Coronary artery (tissue), 2 donors: ENCODE measurements at regions not wholly inside any gene's neighbourhood (a gene's known extent, or its start where the extent isn't known, plus 50 kb on each side); places are given as distances from the start of the nearest gene placed in this dataset.

Experiments used
- DNase-seq: peaks from one replicate; pipeline ENCODE4 v3.0.0-alpha.2; 2017; ENCODE audit warnings: low spot score
- H3K27ac ChIP-seq, 2 donors: fragments of 200-600 bp; sonication (generic); one replicate each; pipeline ENCODE4 v1.5.1; 2016 to 2019
- H3K4me3 ChIP-seq: fragments of 200-600 bp; sonication (generic); 2 replicates; pipeline ENCODE4 v1.5.1; 2016; ENCODE audit warnings: mild to moderate bottlenecking, moderate library complexity
- TF ChIP-seq, protein P1 (sequence below): fragments of 200-600 bp; sonication (generic); IDR thresholded peaks from one replicate; pipeline ENCODE4 v1.5.1; 2019; ENCODE audit warnings: antibody characterized with exemption

DNA sequence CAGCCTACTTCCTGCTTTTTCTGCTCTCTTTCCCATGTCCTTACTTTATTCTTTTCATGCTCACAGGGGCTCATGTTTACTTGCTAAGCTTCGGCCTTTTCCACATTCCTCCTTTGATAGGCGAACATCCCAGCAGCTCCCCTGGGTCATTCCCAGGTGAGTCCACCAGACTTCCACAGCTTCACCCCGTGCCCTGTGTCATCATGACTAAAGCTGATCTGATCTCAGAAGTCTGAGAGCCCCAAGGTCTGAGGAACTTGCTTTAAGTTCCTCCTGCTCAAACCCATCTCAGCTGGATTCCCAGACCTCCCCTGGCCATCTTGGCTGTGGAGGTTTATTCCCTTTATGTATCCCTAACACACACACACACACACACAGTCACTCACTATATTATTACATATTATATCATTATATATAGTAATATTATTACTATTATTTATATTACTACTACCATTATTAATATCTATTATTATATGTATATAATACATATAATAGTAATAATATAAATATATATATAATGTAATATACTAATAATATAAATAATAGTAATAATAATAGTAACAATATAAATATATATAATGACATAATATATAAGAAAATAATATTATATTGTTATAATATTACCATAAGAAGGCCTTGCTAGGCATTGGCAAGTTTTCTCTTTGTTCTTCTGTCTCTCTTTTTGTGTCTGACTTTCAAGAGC, 295.9 kb downstream of the PTEN start:
- DNase-seq, result no peak
- TF ChIP-seq, protein P1, sequence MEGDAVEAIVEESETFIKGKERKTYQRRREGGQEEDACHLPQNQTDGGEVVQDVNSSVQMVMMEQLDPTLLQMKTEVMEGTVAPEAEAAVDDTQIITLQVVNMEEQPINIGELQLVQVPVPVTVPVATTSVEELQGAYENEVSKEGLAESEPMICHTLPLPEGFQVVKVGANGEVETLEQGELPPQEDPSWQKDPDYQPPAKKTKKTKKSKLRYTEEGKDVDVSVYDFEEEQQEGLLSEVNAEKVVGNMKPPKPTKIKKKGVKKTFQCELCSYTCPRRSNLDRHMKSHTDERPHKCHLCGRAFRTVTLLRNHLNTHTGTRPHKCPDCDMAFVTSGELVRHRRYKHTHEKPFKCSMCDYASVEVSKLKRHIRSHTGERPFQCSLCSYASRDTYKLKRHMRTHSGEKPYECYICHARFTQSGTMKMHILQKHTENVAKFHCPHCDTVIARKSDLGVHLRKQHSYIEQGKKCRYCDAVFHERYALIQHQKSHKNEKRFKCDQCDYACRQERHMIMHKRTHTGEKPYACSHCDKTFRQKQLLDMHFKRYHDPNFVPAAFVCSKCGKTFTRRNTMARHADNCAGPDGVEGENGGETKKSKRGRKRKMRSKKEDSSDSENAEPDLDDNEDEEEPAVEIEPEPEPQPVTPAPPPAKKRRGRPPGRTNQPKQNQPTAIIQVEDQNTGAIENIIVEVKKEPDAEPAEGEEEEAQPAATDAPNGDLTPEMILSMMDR, result no peak
- Histone ChIP-seq H3K4me3 (no peak overlapping the region), H3K27ac (peak overlapping the region in 1 of 2 donors; percentile 79)

DNA sequence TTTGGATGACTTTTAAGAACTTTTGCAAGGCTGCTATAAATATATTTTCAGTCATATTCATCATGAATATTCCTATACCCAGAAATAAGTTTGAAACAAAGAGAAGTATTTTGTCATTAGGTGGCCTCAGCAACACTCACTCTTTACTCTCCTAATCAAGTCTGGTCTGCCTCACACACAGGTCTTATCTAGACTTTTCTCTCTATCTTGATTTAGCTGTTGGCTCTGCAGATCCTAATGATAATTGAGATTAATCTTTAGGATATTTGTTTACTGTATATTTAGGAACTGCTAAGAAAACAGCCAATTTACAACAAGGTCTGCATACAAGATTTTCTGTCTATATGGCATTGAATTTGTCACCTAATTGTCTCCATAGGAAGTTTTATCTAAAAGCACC, 297.6 kb downstream of the PTEN start:
- DNase-seq, result no peak
- TF ChIP-seq, protein P1, result no peak
- Histone ChIP-seq H3K27ac (no peak overlapping the region), H3K4me3 (no peak overlapping the region)

DNA sequence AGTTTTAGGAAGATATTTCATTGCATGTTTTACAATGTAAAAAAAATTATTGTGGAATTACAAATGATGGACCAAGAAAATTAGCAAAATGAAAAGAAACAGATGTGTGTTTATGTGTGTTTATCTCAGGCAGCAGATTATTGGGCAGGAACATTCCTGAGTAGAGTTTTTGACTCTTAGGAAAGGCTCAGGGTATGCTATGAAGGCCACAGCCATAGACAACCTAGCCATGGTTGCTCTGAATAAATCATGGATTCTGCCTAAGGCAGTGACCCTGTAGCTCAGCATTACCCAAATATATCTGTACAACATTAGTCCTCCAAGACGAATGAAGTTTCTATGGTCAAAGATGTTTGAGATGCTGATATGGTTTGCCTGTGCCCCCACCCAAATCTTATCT, 298.3 kb downstream of the PTEN start:
- Histone ChIP-seq H3K4me3 (no peak overlapping the region), H3K27ac (no peak overlapping the region)
- TF ChIP-seq, protein P1, result no peak
- no peak for DNase-seq

DNA sequence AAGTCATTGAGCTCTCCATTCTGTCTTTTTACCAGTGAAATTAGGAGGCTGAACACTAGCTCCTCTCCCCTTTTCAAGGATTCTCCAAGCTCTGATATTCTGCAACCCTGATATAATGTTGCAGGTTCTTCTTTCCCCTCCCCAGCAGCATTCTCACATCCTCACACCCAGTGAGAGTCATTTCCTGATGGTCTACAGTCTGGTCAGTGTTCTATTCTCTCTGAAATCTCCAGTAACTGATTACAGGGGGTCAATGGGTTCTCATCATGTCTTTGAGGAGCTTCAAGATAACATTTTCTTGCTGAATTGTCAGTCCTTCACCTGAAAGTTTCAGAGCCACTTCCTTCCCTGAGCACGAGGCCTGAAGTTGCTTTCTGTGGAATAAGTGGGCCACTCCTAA, 299.4 kb downstream of the PTEN start:
- TF ChIP-seq, protein P1, result no peak
- no peak overlapping the region for H3K27ac ChIP-seq
- H3K4me3 ChIP-seq, result no peak overlapping the region
- DNase-seq, result no peak

DNA sequence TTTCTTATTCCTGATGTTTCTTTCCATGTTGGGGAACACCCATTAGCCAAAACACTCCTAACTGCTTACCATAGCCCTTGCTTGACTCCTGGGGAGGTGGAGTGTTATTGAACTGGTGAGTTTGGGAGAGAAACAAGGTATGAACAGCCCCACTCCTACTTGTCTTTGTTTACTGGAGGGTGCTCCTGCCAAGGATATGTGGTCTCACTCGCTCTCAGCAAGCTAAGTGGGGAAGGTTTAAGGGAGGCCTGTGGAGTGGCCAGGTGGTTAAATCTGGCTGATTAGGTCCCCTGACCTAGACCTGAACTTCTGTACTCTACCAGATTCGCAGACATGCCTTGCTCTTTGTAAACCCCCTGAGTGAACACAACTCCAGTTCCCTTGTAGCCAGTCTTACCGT, 300.1 kb downstream of the PTEN start:
- no peak for DNase-seq
- Histone ChIP-seq H3K27ac (no peak overlapping the region), H3K4me3 (no peak overlapping the region)
- TF ChIP-seq, protein P1, result no peak

DNA sequence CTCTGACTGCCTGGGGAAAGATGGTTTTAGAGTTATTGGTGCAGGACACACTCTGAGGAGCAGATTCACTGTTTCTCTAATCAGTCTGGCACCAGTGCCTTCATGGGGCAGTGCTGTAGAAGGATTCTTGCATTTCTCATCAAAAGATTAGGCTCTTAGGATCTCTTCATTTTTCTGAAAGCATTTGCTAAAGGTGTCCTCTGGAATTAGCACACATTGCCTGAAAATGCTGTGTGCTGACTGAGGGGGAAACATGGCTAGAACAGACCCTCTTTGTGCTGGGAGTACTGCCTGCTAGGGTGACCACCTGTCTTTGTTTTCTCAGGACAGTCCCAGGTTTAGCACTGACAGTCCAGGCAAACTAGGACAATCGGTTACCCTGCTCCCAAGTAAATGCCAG, 301.0 kb downstream of the PTEN start:
- peak overlapping the region in 1 of 2 donors; percentile 10 for H3K27ac ChIP-seq
- H3K4me3 ChIP-seq, result no peak overlapping the region
- DNase-seq, result no peak
- TF ChIP-seq, protein P1, result no peak

DNA sequence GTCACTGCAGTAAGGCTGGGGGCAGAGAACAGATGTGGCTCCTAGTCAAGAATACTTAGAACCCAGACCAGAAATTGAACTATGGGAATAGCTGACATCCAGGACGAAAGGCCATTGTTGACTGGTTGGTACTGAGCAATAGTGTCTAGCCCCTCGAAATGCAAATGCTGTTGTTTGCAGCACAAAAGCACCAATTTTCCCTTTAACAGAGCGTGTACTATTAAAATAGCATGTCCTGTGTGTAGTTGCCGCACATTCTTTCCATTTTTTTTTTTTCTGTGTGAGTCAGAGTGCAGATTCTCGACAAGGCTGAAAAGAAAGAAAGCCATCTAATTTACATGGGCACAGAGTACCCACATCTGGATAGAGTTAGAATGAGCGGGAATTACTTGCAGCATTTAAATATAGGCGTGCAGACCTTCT, 302.4 kb downstream of the PTEN start:
- no peak overlapping the region for H3K4me3 ChIP-seq
- peak overlapping the region; percentile 59 to 72 for H3K27ac ChIP-seq
- no peak for DNase-seq

More for the DNA sequence above, 302.4 kb downstream of the PTEN start:
- TF ChIP-seq, protein P1, result no peak
